Activated CD4-positive, CD25-positive, alpha-beta regulatory T cell treated with anti-CD3 and anti-CD28 coated beads, Interleukin-2, amount 50 U/mL, for 24 hours (primary cell): ENCODE measurements at regions not wholly inside any gene's neighbourhood (a gene's known extent, or its start where the extent isn't known, plus 50 kb on each side); places are given as distances from the start of the nearest gene placed in this dataset.
"Not testable (repeated sequence)": the region's sequence is repeated elsewhere in the genome, so short reads cannot be mapped to it uniquely, and the experiment has no call there.

Experiments
- ATAC-seq, 2 donors: fragments of 150-1000 bp; cut with Tn5 transposase; one replicate each; pipeline ENCODE4 v1.10.0; 2021; ENCODE audit warnings: mild to moderate bottlenecking in 1 of 2, moderate library complexity in 1 of 2

- ATAC-seq, result no peak
These were observed 384.6 kb downstream of the MLLT3 start for GRCh38 chr9:20237686-20238085.

GRCh38 chr9:20236676-20237075 is 385.6 kb downstream of the MLLT3 start:
- ATAC-seq, result no peak

- ATAC-seq, result not testable (repeated sequence)
These were observed 387.1 kb downstream of the MLLT3 start for GRCh38 chr9:20235206-20235605.

- ATAC-seq, result no peak
These were observed 394.2 kb downstream of the MLLT3 start for GRCh38 chr9:20228096-20228495.

GRCh38 chr9:20227166-20227874 is 395.0 kb downstream of the MLLT3 start:
- ATAC-seq, result no peak

- no peak for ATAC-seq
These were observed 396.0 kb downstream of the MLLT3 start for GRCh38 chr9:20226345-20226744.

- no peak for ATAC-seq
These were observed 396.5 kb downstream of the MLLT3 start for GRCh38 chr9:20225826-20226225.

GRCh38 chr9:20224756-20225155 is 397.5 kb downstream of the MLLT3 start:
- no peak for ATAC-seq

- ATAC-seq, result no peak
These were observed 402.0 kb downstream of the MLLT3 start for GRCh38 chr9:20220286-20220685.

GRCh38 chr9:20219437-20219836 is 402.9 kb downstream of the MLLT3 start:
- ATAC-seq, result no peak

- no peak for ATAC-seq
These were observed 404.7 kb downstream of the MLLT3 start for GRCh38 chr9:20217596-20217995.

GRCh38 chr9:20216438-20216837 is 405.9 kb downstream of the MLLT3 start:
- ATAC-seq, result no peak

GRCh38 chr9:20215552-20215951 is 406.7 kb downstream of the MLLT3 start:
- no peak for ATAC-seq

GRCh38 chr9:20212806-20213205 is 409.5 kb downstream of the MLLT3 start:
- no peak for ATAC-seq

- ATAC-seq, result peak; percentile 69 to 72
These were observed 412.6 kb downstream of the MLLT3 start for GRCh38 chr9:20209391-20210340.

GRCh38 chr9:20208961-20209371 is 413.3 kb downstream of the MLLT3 start:
- peak; percentile 81 to 86 for ATAC-seq

GRCh38 chr9:20208226-20208625 is 414.1 kb downstream of the MLLT3 start:
- ATAC-seq, result no peak

GRCh38 chr9:20207176-20207575 is 415.1 kb downstream of the MLLT3 start:
- ATAC-seq, result no peak

GRCh38 chr9:20205821-20206220 is 416.5 kb downstream of the MLLT3 start:
- ATAC-seq, result no peak

- ATAC-seq, result no peak
These were observed 412.2 kb upstream of the SLC24A2 start for GRCh38 chr9:20200991-20201431.

GRCh38 chr9:20200581-20200980 is 411.7 kb upstream of the SLC24A2 start:
- ATAC-seq, result no peak

GRCh38 chr9:20199111-20199510 is 410.3 kb upstream of the SLC24A2 start:
- no peak for ATAC-seq

GRCh38 chr9:20197976-20198685 is 409.3 kb upstream of the SLC24A2 start:
- ATAC-seq, result no peak
